ENCODE measurements at regions not wholly inside any gene's neighbourhood (a gene's known extent, or its start where the extent isn't known, plus 50 kb on each side); places are given as distances from the start of the nearest gene placed in this dataset.

DNA sequence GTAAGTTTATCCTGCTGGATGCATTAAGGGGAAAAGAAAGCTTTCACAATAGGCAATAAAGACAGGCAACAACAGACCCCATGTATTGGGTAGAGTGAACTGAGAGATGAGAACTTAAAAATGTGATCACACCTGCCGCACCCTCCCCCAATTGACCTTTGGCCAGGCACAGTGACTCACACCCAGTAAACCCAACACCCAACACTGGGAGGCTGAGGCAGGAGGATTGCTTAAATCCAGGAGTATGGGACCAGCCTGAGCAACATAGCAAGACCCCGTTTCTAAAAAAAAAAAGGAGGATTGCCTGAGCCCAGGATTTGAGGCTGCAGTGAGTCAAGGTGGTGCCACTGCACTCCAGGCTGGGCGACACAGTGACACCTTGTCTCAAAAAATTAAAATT is 86.9 kb downstream of the MPP7 start:
- TF ChIP-seq, protein P1, sequence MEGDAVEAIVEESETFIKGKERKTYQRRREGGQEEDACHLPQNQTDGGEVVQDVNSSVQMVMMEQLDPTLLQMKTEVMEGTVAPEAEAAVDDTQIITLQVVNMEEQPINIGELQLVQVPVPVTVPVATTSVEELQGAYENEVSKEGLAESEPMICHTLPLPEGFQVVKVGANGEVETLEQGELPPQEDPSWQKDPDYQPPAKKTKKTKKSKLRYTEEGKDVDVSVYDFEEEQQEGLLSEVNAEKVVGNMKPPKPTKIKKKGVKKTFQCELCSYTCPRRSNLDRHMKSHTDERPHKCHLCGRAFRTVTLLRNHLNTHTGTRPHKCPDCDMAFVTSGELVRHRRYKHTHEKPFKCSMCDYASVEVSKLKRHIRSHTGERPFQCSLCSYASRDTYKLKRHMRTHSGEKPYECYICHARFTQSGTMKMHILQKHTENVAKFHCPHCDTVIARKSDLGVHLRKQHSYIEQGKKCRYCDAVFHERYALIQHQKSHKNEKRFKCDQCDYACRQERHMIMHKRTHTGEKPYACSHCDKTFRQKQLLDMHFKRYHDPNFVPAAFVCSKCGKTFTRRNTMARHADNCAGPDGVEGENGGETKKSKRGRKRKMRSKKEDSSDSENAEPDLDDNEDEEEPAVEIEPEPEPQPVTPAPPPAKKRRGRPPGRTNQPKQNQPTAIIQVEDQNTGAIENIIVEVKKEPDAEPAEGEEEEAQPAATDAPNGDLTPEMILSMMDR (IDR thresholded peaks at IDR 0.05; ENCODE audit: low read depth, low read length), result no peak
- TF ChIP-seq EZH2phosphoT487 (IDR thresholded peaks at IDR 0.05; ENCODE audit: low read depth), result no peak
